ENCODE measurements at regions not wholly inside any gene's neighbourhood (a gene's known extent, or its start where the extent isn't known, plus 50 kb on each side); places are given as distances from the start of the nearest gene placed in this dataset.

- no peak for TF ChIP-seq ZNF717 (CRISPR knock-in tag; IDR thresholded peaks at IDR 0.05)
- TF ChIP-seq ATF4 (CRISPR knock-in tag; IDR thresholded peaks at IDR 0.05) = peak; percentile 37; the same call in 1 of the 2 replicates
- TF ChIP-seq ZBTB12 (CRISPR knock-in tag; IDR thresholded peaks at IDR 0.05) = peak; percentile 91
- TF ChIP-seq SP1 (CRISPR knock-in tag; IDR thresholded peaks at IDR 0.05) = no peak
- no peak for TF ChIP-seq SAFB (IDR thresholded peaks at IDR 0.05; ENCODE audit: borderline replicate concordance, low read depth, low read length)
- peak; percentile 79 for TF ChIP-seq RBFOX2 (IDR thresholded peaks at IDR 0.05; ENCODE audit: low read depth, low read length)
- TF ChIP-seq TEAD2 (tag; IDR thresholded peaks at IDR 0.05) = no peak
- peak; percentile 91 for TF ChIP-seq EP400 (IDR thresholded peaks at IDR 0.05)
- TF ChIP-seq KLF13 (tag; IDR thresholded peaks at IDR 0.05; ENCODE audit: borderline replicate concordance, low read depth) = no peak
- no peak for TF ChIP-seq ZNF507 (tag; conservative IDR thresholded peaks at IDR 0.05)
- TF ChIP-seq CBX5 (IDR thresholded peaks at IDR 0.05; ENCODE audit: borderline replicate concordance, low read depth) = no peak
- no peak for TF ChIP-seq NFATC3 (IDR thresholded peaks at IDR 0.05)
- no peak for TF ChIP-seq ZNF766 (CRISPR knock-in tag; conservative IDR thresholded peaks at IDR 0.05)
- no peak for TF ChIP-seq NEUROD1 (IDR thresholded peaks at IDR 0.05; ENCODE audit: borderline replicate concordance, low read depth, low read length, partially characterized antibody)
- no peak for TF ChIP-seq KAT2B (IDR thresholded peaks at IDR 0.05; ENCODE audit: low read depth, low read length)
- TF ChIP-seq KDM5B (IDR thresholded peaks at IDR 0.05; ENCODE audit: insufficient replicate concordance, low read depth, low read length) = peak; percentile 59
- TF ChIP-seq TAF9B (IDR thresholded peaks at IDR 0.05; ENCODE audit: partially characterized antibody) = peak; percentile 73
- TF ChIP-seq RNF219 (CRISPR knock-in tag; IDR thresholded peaks at IDR 0.05) = no peak
- no peak for TF ChIP-seq NELFE (IDR thresholded peaks at IDR 0.05; ENCODE audit: insufficient read depth, insufficient read length)
- no peak for TF ChIP-seq CHCHD3 (CRISPR knock-in tag; IDR thresholded peaks at IDR 0.05)
- TF ChIP-seq YBX1 (IDR thresholded peaks at IDR 0.05) = no peak
- TF ChIP-seq KHSRP (IDR thresholded peaks at IDR 0.05) = 0 out of 2 replicates have a peak, but pooled peaks have one; percentile 54
- peak; percentile 67 for TF ChIP-seq JUND (IDR thresholded peaks at IDR 0.05; ENCODE audit: borderline replicate concordance, low read depth, low read length)
- TF ChIP-seq JUND (tag; IDR thresholded peaks at IDR 0.05; ENCODE audit: borderline replicate concordance, low read depth, low read length) = peak; percentile 59; the same call in 2 of the 3 replicates
- no peak for TF ChIP-seq HSF4 (CRISPR knock-in tag; IDR thresholded peaks at IDR 0.05; ENCODE audit: borderline replicate concordance)
Observed at GRCh38 chr4:37001688-37002436, 242.7 kb upstream of the NWD2 start (continued).
